Fibroblast of pulmonary artery (primary cell): ENCODE measurements at regions not wholly inside any gene's neighbourhood (a gene's known extent, or its start where the extent isn't known, plus 50 kb on each side); places are given as distances from the start of the nearest gene placed in this dataset.

ENCODE experiments used
- DNase-seq: peaks from one replicate; pipeline ENCODE4 v3.0.0-alpha.2; 2010; ENCODE audit warnings: low read depth
- H3K4me3 ChIP-seq: replicated peaks from 2 replicates; pipeline ENCODE4 v1.5.1; 2011; ENCODE audit warnings: low read depth, mild to moderate bottlenecking, control low read depth, low read length, moderate library complexity
- TF ChIP-seq, protein P1 (sequence below): IDR thresholded peaks from 2 replicates; pipeline ENCODE4 v1.5.1; 2011; ENCODE audit warnings: mild to moderate bottlenecking, control low read depth, low read length, inconsistent platforms; ENCODE audit errors: missing control alignments

DNA sequence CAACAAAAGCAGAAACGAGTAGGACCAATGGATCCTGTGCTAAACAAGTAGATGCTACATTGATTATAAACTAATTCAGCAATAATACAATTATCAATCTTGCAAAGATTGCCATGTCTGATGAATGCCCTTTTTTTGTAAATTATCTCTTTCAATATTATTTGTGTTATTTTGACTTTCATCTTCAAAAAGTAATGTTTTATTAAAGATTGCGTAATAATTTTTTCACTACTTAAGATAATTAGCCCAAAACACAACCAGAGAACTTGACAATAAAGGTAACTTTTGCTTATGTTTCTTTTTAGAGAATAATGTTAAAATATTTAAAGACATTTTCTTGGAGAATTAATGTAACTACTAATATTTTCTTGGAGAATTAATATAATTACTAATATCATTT lies 553.8 kb upstream of the VSTM2A start:
- DNase-seq: no peak
- TF ChIP-seq, protein P1, sequence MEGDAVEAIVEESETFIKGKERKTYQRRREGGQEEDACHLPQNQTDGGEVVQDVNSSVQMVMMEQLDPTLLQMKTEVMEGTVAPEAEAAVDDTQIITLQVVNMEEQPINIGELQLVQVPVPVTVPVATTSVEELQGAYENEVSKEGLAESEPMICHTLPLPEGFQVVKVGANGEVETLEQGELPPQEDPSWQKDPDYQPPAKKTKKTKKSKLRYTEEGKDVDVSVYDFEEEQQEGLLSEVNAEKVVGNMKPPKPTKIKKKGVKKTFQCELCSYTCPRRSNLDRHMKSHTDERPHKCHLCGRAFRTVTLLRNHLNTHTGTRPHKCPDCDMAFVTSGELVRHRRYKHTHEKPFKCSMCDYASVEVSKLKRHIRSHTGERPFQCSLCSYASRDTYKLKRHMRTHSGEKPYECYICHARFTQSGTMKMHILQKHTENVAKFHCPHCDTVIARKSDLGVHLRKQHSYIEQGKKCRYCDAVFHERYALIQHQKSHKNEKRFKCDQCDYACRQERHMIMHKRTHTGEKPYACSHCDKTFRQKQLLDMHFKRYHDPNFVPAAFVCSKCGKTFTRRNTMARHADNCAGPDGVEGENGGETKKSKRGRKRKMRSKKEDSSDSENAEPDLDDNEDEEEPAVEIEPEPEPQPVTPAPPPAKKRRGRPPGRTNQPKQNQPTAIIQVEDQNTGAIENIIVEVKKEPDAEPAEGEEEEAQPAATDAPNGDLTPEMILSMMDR: no peak
- H3K4me3 ChIP-seq: no peak overlapping the region

DNA sequence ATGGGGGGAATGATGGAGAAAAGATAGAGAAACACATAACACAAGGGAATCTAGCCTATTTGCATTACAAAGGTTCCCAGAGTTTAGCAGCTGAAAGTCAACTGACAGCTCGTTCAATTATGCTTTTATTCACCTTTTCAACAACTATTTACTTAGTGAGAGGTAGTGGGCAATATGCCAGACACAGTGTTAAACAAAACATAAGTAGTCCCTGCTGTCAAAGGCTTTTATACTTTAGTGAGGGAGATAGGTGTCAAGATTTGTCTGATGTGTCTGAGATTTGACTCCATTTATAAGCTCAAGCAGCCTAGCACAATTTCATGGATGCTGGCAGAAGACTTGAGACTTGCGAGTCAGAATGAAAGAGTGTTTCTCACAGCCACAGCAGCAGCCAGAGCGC lies 549.0 kb upstream of the VSTM2A start:
- TF ChIP-seq, protein P1: no peak
- no peak for DNase-seq
- H3K4me3 ChIP-seq: no peak overlapping the region

DNA sequence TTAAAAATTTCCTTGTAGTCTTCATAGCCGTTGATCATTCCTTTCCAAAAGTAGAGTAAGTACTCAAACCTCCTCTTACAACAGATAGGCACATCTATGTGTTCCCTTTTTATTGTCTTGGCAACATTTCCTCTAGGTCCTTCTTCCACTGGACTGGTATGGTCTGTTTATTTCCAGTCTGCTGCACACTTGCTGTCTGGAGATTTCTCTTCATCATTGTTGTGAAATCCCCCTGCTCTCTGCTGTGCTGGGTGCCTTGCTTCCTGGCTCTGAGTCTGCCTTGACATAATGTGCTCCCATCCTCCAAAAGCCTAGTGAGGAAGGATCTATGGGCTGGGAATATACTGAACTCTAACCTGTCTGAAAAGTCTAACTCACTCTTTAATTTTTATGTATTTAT lies 545.3 kb upstream of the VSTM2A start:
- no peak overlapping the region for H3K4me3 ChIP-seq
- TF ChIP-seq, protein P1: no peak
- DNase-seq: no peak

DNA sequence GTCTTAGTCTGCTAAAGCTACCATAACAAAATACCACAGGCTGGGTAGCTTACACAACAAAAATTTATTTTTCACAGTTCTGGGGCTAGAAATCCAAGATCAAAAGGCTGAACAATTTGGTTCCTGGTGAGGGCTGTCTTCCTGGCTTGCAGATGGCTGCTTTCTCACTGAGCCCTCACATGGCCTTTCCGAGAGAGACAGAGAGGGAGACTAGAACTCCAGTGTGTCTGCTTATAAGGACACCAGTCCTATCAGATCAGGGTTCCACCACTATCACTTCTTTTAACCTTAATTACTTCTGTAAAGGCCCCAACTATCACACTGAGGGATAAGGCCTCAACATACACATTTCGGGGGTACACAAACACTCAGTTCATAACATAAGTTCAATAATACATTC lies 527.4 kb upstream of the VSTM2A start:
- TF ChIP-seq, protein P1: no peak
- H3K4me3 ChIP-seq: no peak overlapping the region
- DNase-seq: no peak

DNA sequence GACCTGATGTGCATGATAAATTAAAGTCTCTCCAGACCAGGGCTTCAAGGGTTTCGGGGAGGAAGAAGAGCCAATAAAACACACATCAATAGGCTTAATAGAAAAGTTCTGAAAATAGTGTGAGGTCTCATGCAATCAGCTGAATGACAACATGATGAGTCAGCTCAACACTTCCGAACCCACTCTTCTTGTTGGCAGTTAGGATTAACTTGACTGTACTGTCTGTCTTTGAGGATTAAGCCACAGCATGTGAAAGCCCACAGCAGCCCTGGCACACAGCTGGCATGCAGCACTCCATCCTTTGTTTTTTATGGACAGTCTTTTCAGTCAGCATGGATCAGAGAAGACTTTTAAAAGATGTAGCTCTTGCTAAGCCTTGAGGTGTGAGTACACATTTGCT lies 526.9 kb upstream of the VSTM2A start:
- TF ChIP-seq, protein P1: no peak
- DNase-seq: no peak
- no peak overlapping the region for H3K4me3 ChIP-seq

DNA sequence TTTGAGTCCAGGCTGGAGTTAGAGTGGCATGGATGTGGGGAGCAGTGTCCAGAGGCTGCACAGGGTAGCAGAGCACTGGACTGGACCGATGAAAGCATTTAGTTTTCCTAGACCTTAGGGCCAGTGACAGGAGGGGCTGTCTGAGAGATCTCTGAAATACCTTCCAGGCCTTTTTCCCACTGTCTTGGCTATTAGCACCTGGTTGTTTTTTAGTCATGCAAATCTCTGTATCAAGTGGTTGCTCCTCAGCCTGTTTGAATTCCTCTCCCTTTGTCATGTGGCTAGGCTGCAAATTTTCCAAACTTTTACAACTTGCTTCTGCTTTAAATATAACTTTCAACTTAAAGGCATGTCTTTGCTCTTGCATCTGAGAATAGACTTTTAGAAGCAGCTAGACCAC lies 504.3 kb upstream of the VSTM2A start:
- DNase-seq: no peak
- TF ChIP-seq, protein P1: no peak
- H3K4me3 ChIP-seq: no peak overlapping the region

DNA sequence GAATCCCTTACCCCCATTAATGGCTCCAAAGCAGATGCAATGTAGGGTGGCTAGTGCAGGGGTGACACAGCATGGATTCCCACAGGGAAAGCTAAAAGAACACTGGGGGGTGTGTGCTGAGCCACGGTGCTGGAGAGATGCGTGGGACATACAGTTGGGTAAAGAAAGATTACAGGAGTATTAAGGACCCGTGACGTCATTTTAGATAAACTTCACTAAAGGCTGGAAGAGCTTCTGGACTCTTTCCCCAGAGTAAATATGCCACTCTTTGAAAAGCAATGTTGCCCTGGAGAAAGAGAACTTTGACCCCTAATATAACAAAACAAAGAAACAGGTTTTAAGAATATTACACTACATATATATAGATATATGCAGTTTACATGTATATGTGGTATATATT lies 481.5 kb upstream of the VSTM2A start:
- no peak for DNase-seq
- H3K4me3 ChIP-seq: no peak overlapping the region
- TF ChIP-seq, protein P1: no peak
